A673 (cell line): ENCODE measurements at regions not wholly inside any gene's neighbourhood (a gene's known extent, or its start where the extent isn't known, plus 50 kb on each side); places are given as distances from the start of the nearest gene placed in this dataset.

Source experiments
- BruUV-seq: library from RNA; stranded (reverse); fragments of 400-500 nt; replicated peaks from 2 replicates; lab custom pipeline; 2021; lab: Mats Ljungman, UMichigan
- CTCF ChIA-PET: fragments of 300-600 bp; sonication (Branson Sonifier 250); formaldehyde crosslinking; loops from one replicate; lab custom pipeline; 2022; ENCODE audit warnings: antibody characterized with exemption; lab: Charles Lee
- POLR2A ChIA-PET: fragments of 300-600 bp; sonication (Branson Sonifier 250); formaldehyde crosslinking; loops from one replicate; lab custom pipeline; 2022; ENCODE audit warnings: antibody characterized with exemption; ENCODE audit not compliant: low non-redundant PET; lab: Charles Lee
- DNase-seq: peaks from one replicate; pipeline ENCODE4 v3.0.0-alpha.2; 2015; ENCODE audit warnings: low spot score
- H3K27ac ChIP-seq: fragments of 200-600 bp; sonication (generic); 2 replicates; pipeline ENCODE4 v1.5.1; 2016; ENCODE audit warnings: mixed run types, low read depth, mild to moderate bottlenecking, mixed read lengths, antibody characterized with exemption, low read length; ENCODE audit not compliant: poor library complexity, severe bottlenecking
- H3K27me3 ChIP-seq: fragments of 200-600 bp; sonication (generic); replicated peaks from 2 replicates; pipeline ENCODE4 v1.6.1; 2017; ENCODE audit warnings: mixed run types, low read depth, mild to moderate bottlenecking, mixed read lengths, antibody characterized with exemption, low read length; ENCODE audit not compliant: insufficient read depth, poor library complexity
- H3K36me3 ChIP-seq: fragments of 200-600 bp; sonication (generic); 2 replicates; pipeline ENCODE4 v1.6.1; 2016; ENCODE audit warnings: mixed run types, mild to moderate bottlenecking, mixed read lengths, antibody characterized with exemption, low read length; ENCODE audit not compliant: insufficient read depth, poor library complexity, severe bottlenecking
- H3K4me1 ChIP-seq: fragments of 200-600 bp; sonication (generic); 2 replicates; pipeline ENCODE4 v1.6.1; 2017; ENCODE audit warnings: mixed run types, mild to moderate bottlenecking, mixed read lengths, antibody characterized with exemption, low read length; ENCODE audit not compliant: insufficient read depth, poor library complexity, severe bottlenecking
- H3K4me3 ChIP-seq: fragments of 200-600 bp; sonication (generic); 2 replicates; pipeline ENCODE4 v1.5.1; 2016; ENCODE audit warnings: low read depth, mixed run types, mild to moderate bottlenecking, mixed read lengths, low read length; ENCODE audit not compliant: poor library complexity, severe bottlenecking
- H3K9me3 ChIP-seq: fragments of 200-600 bp; sonication (generic); 2 replicates; pipeline ENCODE4 v1.6.1; 2016; ENCODE audit warnings: mixed run types, low read depth, mild to moderate bottlenecking, mixed read lengths, antibody characterized with exemption, low read length; ENCODE audit not compliant: poor library complexity, severe bottlenecking
- EZH2 ChIP-seq: fragments of 200-600 bp; sonication (generic); IDR thresholded peaks from 2 replicates; pipeline ENCODE4 v1.6.1; 2017; ENCODE audit warnings: borderline replicate concordance, low read depth, mild to moderate bottlenecking, mixed read lengths, antibody characterized with exemption, low read length; ENCODE audit not compliant: poor library complexity, severe bottlenecking
- intact Hi-C: fragments of 100-400 bp; cut with micrococcal nuclease; formaldehyde crosslinking; loops from one replicate; pipeline ENCODE4 v1.10.0; 2022; ENCODE audit not compliant: unreplicated experiment
- TF ChIP-seq, protein P1 (sequence below): fragments of 300-800, 200-600 bp; sonication (generic); conservative IDR thresholded peaks from 2 replicates; pipeline ENCODE4 v1.5.1; 2017; ENCODE audit warnings: low read depth, mild to moderate bottlenecking, antibody characterized with exemption, low read length, moderate library complexity, mixed read lengths

DNA sequence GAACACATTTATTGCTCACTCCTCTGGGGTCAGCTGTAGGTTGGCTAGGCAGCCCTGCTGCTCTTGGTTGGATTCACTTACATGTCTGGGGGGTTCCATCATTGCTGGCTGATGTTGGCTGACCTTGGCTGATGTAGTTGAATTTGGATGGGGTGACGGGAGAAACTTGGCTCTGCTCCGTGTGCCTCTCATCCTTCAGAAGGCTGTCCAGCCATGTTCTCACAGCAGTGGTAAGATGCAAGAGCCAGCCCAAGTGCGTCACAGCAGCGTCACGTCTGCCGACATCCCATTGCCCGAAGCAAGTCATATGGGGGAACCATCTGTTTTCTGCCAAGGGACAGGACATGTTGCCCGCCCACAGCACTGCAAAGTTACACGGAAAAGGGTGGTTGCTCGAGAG is 613.5 kb downstream of the MATN1 start:
- Histone ChIP-seq H3K4me3 (no peak overlapping the region), H3K27me3 (no peaks in the 10 kb centered on the region), H3K9me3 (no peaks in the 10 kb centered on the region), H3K4me1 (peaks cover 8% of the 10 kb centered on the region), H3K27ac (no peak overlapping the region), H3K36me3 (no peaks in the 10 kb centered on the region)
- ChIA-PET POLR2A (no interaction called here), CTCF (no interaction called here)
- intact Hi-C loops: loop anchor here (2.0 to 5.0 kb wide), 2 partner anchors 272 to 401 kb away; no protein-coding TSS in a partner anchor
- no peak for DNase-seq
- no peak for TF ChIP-seq EZH2
- TF ChIP-seq, protein P1, sequence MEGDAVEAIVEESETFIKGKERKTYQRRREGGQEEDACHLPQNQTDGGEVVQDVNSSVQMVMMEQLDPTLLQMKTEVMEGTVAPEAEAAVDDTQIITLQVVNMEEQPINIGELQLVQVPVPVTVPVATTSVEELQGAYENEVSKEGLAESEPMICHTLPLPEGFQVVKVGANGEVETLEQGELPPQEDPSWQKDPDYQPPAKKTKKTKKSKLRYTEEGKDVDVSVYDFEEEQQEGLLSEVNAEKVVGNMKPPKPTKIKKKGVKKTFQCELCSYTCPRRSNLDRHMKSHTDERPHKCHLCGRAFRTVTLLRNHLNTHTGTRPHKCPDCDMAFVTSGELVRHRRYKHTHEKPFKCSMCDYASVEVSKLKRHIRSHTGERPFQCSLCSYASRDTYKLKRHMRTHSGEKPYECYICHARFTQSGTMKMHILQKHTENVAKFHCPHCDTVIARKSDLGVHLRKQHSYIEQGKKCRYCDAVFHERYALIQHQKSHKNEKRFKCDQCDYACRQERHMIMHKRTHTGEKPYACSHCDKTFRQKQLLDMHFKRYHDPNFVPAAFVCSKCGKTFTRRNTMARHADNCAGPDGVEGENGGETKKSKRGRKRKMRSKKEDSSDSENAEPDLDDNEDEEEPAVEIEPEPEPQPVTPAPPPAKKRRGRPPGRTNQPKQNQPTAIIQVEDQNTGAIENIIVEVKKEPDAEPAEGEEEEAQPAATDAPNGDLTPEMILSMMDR: no peak
- no TSS peak for BruUV-seq

DNA sequence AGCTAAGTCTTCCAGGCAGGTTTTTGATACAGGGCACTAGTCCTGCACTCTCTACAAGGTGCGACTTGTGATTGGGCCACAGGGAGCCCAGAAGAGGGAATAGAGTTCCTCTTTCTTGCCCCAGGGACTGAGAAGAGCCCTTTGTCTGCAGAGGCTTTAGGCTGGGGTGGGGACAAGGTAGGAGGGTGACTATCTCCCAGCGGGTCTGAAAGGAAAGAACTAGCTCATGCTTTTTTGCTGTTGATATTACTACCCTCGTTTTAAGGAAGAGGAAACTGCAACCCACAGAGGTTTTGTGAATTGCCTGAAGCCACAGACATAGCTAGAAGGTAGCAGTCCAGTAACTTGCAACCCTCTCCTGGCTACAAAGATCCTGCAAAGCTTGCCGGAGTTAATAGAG is 615.2 kb downstream of the MATN1 start:
- Histone ChIP-seq H3K27ac (no peak overlapping the region), H3K9me3 (no peaks in the 10 kb centered on the region), H3K4me1 (peaks cover 8% of the 10 kb centered on the region), H3K4me3 (no peak overlapping the region), H3K36me3 (no peaks in the 10 kb centered on the region), H3K27me3 (no peaks in the 10 kb centered on the region)
- intact Hi-C loops: no loop called here
- no peak for TF ChIP-seq EZH2
- TF ChIP-seq, protein P1: no peak
- CTCF ChIA-PET: no interaction called here
- DNase-seq: no peak
- no TSS peak for BruUV-seq
- POLR2A ChIA-PET: no interaction called here

GRCh38 chr1:30106125-30106524 is 617.3 kb downstream of the MATN1 start:
- intact Hi-C loops: no loop called here
- BruUV-seq: no TSS peak

More at GRCh38 chr1:30106125-30106524, 617.3 kb downstream of the MATN1 start:
- CTCF ChIA-PET: no interaction called here
- no peak overlapping the region for H3K27ac ChIP-seq
- DNase-seq: peak; percentile 55
- no peaks in the 10 kb centered on the region for H3K9me3 ChIP-seq
- TF ChIP-seq, protein P1: peak; percentile 58
- no peak for TF ChIP-seq EZH2
- no peaks in the 10 kb centered on the region for H3K27me3 ChIP-seq
- no peaks in the 10 kb centered on the region for H3K36me3 ChIP-seq
- no peak overlapping the region for H3K4me3 ChIP-seq
- POLR2A ChIA-PET: no interaction called here
- peaks cover 3% of the 10 kb centered on the region for H3K4me1 ChIP-seq
